ENCODE measurements at regions not wholly inside any gene's neighbourhood (a gene's known extent, or its start where the extent isn't known, plus 50 kb on each side); places are given as distances from the start of the nearest gene placed in this dataset.

DNA sequence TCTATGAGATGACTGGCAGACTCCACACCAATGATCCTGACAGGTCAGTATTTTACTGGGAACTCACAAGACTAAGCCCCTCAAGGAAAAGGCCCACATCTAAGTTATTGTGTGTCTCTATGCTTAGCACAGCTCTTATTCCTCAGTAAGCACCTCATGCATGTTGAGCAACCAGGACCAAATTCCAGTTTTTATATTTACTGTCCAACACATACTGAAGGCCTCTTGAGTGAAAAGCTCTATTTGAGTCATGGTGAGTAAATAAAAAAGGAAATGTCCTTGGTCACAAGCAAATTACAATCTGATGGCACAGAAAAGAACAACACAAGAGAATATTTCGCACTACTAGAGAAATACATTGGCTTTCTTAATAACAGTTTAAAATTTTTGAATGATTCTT, 87.9 kb upstream of the ETAA1 start:
- ChIA-PET CTCF (interaction anchor here (1.1 kb wide), 1 partner anchor 16 kb away, joined by 3 read pairs; no protein-coding TSS in a partner anchor), POLR2A (no interaction called here)
- H4K20me1 ChIP-seq (replicated peaks; ENCODE audit: control insufficient read depth, extremely low read depth, insufficient read depth, low read length): no peaks in the 10 kb centered on the region

More for the DNA sequence above, 87.9 kb upstream of the ETAA1 start:
- Histone ChIP-seq H3K79me2 (ENCODE audit: control insufficient read depth, insufficient read depth, low read length) (no peaks in the 10 kb centered on the region), H3K4me2 (ENCODE audit: insufficient read depth, low read length) (no peak overlapping the region), H3K4me1 (ENCODE audit: control insufficient read depth, extremely low read depth, insufficient read depth, low read length) (no peaks in the 10 kb centered on the region), H3K27me3 (ENCODE audit: control insufficient read depth in 2 of 2, insufficient read depth in 2 of 2, low read length in 2 of 2) (no peaks in the 10 kb centered on the region), H3K9me1 (replicated peaks; ENCODE audit: control insufficient read depth, extremely low read depth, insufficient read depth, low read length) (no peaks in the 10 kb centered on the region), H3K9ac (replicated peaks; ENCODE audit: extremely low read depth, insufficient read depth, low read length) (no peak overlapping the region), H3K27ac (ENCODE audit: insufficient read depth, low read depth, low read length) (no peak overlapping the region), H2AFZ (ENCODE audit: low read depth, low read length) (no peak overlapping the region), H3K9me3 (replicated peaks; ENCODE audit: control insufficient read depth, insufficient read depth, low read length) (no peaks in the 10 kb centered on the region), H3K36me3 (ENCODE audit: control insufficient read depth in 2 of 2, extremely low read depth in 1 of 2, insufficient read depth in 2 of 2, low read length in 2 of 2) (no peaks in the 10 kb centered on the region), H3K4me3 (replicated peaks in 1 of 3; ENCODE audit: insufficient read depth in 1 of 3, low read depth in 1 of 3, low read length in 3 of 3) (no peak overlapping the region)
- intact Hi-C loops (cut with micrococcal nuclease): no loop called here
- TF ChIP-seq POLR2A (IDR thresholded peaks at IDR 0.05; ENCODE audit: low read depth, low read length): no peak
- TF ChIP-seq EZH2 (IDR thresholded peaks at IDR 0.05; ENCODE audit: borderline replicate concordance, low read depth, low read length, severe bottlenecking): no peak
- TF ChIP-seq, protein P1, sequence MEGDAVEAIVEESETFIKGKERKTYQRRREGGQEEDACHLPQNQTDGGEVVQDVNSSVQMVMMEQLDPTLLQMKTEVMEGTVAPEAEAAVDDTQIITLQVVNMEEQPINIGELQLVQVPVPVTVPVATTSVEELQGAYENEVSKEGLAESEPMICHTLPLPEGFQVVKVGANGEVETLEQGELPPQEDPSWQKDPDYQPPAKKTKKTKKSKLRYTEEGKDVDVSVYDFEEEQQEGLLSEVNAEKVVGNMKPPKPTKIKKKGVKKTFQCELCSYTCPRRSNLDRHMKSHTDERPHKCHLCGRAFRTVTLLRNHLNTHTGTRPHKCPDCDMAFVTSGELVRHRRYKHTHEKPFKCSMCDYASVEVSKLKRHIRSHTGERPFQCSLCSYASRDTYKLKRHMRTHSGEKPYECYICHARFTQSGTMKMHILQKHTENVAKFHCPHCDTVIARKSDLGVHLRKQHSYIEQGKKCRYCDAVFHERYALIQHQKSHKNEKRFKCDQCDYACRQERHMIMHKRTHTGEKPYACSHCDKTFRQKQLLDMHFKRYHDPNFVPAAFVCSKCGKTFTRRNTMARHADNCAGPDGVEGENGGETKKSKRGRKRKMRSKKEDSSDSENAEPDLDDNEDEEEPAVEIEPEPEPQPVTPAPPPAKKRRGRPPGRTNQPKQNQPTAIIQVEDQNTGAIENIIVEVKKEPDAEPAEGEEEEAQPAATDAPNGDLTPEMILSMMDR (IDR thresholded peaks at IDR 0.05; ENCODE audit: extremely low read depth in 1 of 2, insufficient read depth in 1 of 2, low read depth in 1 of 2, low read length in 2 of 2): no peak
- no peak for TF ChIP-seq GATA2 (IDR thresholded peaks at IDR 0.05; ENCODE audit: insufficient read depth, insufficient read length, low read depth, low read length)
- TF ChIP-seq POLR2AphosphoS5 (IDR thresholded peaks at IDR 0.05; ENCODE audit: insufficient read depth, low read depth, low read length): no peak
- no peak for TF ChIP-seq JUN (IDR thresholded peaks at IDR 0.05; ENCODE audit: borderline replicate concordance, insufficient read depth, insufficient read length, low read depth)
- TF ChIP-seq FOS (IDR thresholded peaks at IDR 0.05; ENCODE audit: borderline replicate concordance, insufficient read depth, low read length): no peak
- TF ChIP-seq, protein P2, sequence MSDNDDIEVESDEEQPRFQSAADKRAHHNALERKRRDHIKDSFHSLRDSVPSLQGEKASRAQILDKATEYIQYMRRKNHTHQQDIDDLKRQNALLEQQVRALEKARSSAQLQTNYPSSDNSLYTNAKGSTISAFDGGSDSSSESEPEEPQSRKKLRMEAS (IDR thresholded peaks at IDR 0.05; ENCODE audit: insufficient read depth, insufficient read length): no peak
- no peak for TF ChIP-seq MYC (IDR thresholded peaks at IDR 0.05; ENCODE audit: low read depth, low read length)
- DNase-seq (ENCODE audit: low read depth, low spot score) (no peak), FAIRE-seq (no peak)
- dilution Hi-C loops (cut with MboI; ENCODE audit: extremely low pct_ligation_motif_present, low sequenced_read_pairs): no loop called here
- BruUV-seq (replicated peaks): no TSS peak

Data from endothelial cell of umbilical vein (primary cell).